ENCODE measurements at regions not wholly inside any gene's neighbourhood (a gene's known extent, or its start where the extent isn't known, plus 50 kb on each side); places are given as distances from the start of the nearest gene placed in this dataset.

- H3K4me3 Mint-ChIP-seq: no peak overlapping the region
- H3K27ac Mint-ChIP-seq: no peak overlapping the region
- H3K27me3 Mint-ChIP-seq: no peaks in the 10 kb centered on the region
- intact Hi-C loops (cut with micrococcal nuclease): no loop called here
- no peaks in the 10 kb centered on the region for H3K4me1 Mint-ChIP-seq (ENCODE audit: low read depth)
- POLR2A ChIA-PET: no interaction called here
- no peaks in the 10 kb centered on the region for H3K36me3 Mint-ChIP-seq
- DNase-seq: no peak
- H3K9me3 Mint-ChIP-seq: peaks cover 6% of the 10 kb centered on the region
- CTCF ChIA-PET: no interaction called here
These were observed 230.4 kb upstream of the ARPP21 start for GRCh38 chr3:35408882-35409281.

GRCh38 chr3:35409991-35410390 lies 229.3 kb upstream of the ARPP21 start:
- Mint-ChIP-seq H3K36me3 (no peaks in the 10 kb centered on the region), H3K9me3 (peaks cover 6% of the 10 kb centered on the region), H3K4me3 (no peak overlapping the region), H3K27ac (no peak overlapping the region), H3K27me3 (no peaks in the 10 kb centered on the region), H3K4me1 (ENCODE audit: low read depth) (no peaks in the 10 kb centered on the region)
- ChIA-PET POLR2A (no interaction called here), CTCF (no interaction called here)
- intact Hi-C loops (cut with micrococcal nuclease): no loop called here
- no peak for DNase-seq

- Mint-ChIP-seq H3K27me3 (no peaks in the 10 kb centered on the region), H3K9me3 (peaks cover 2% of the 10 kb centered on the region), H3K36me3 (no peaks in the 10 kb centered on the region), H3K4me3 (no peak overlapping the region), H3K27ac (no peak overlapping the region), H3K4me1 (ENCODE audit: low read depth) (no peaks in the 10 kb centered on the region)
- intact Hi-C loops (cut with micrococcal nuclease): no loop called here
- POLR2A ChIA-PET: no interaction called here
- CTCF ChIA-PET: no interaction called here
- no peak for DNase-seq
These were observed 225.8 kb upstream of the ARPP21 start for GRCh38 chr3:35413483-35413882.

GRCh38 chr3:35417080-35417479 lies 222.2 kb upstream of the ARPP21 start:
- H3K4me3 Mint-ChIP-seq: no peak overlapping the region
- peaks cover 2% of the 10 kb centered on the region for H3K9me3 Mint-ChIP-seq
- DNase-seq: no peak
- ChIA-PET CTCF (no interaction called here), POLR2A (no interaction called here)
- no peaks in the 10 kb centered on the region for H3K4me1 Mint-ChIP-seq (ENCODE audit: low read depth)
- no peaks in the 10 kb centered on the region for H3K27me3 Mint-ChIP-seq
- intact Hi-C loops (cut with micrococcal nuclease): no loop called here
- H3K27ac Mint-ChIP-seq: no peak overlapping the region
- no peaks in the 10 kb centered on the region for H3K36me3 Mint-ChIP-seq

GRCh38 chr3:35422101-35422500 lies 217.2 kb upstream of the ARPP21 start:
- Mint-ChIP-seq H3K27me3 (no peaks in the 10 kb centered on the region), H3K36me3 (no peaks in the 10 kb centered on the region), H3K9me3 (peaks cover 4% of the 10 kb centered on the region), H3K27ac (no peak overlapping the region), H3K4me1 (ENCODE audit: low read depth) (no peaks in the 10 kb centered on the region), H3K4me3 (no peak overlapping the region)
- intact Hi-C loops (cut with micrococcal nuclease): no loop called here
- DNase-seq: no peak
- CTCF ChIA-PET: no interaction called here
- POLR2A ChIA-PET: no interaction called here

- ChIA-PET POLR2A (no interaction called here), CTCF (no interaction called here)
- no peaks in the 10 kb centered on the region for H3K4me1 Mint-ChIP-seq (ENCODE audit: low read depth)
- H3K27ac Mint-ChIP-seq: no peak overlapping the region
- intact Hi-C loops (cut with micrococcal nuclease): no loop called here
- no peaks in the 10 kb centered on the region for H3K36me3 Mint-ChIP-seq
- peaks cover 7% of the 10 kb centered on the region for H3K9me3 Mint-ChIP-seq
- H3K27me3 Mint-ChIP-seq: no peaks in the 10 kb centered on the region
- no peak for DNase-seq
- no peak overlapping the region for H3K4me3 Mint-ChIP-seq
These were observed 216.3 kb upstream of the ARPP21 start for GRCh38 chr3:35422836-35423601.

GRCh38 chr3:35426366-35426958 lies 212.9 kb upstream of the ARPP21 start:
- Mint-ChIP-seq H3K4me3 (no peak overlapping the region), H3K27me3 (no peaks in the 10 kb centered on the region), H3K9me3 (peaks cover 7% of the 10 kb centered on the region), H3K27ac (no peak overlapping the region), H3K4me1 (ENCODE audit: low read depth) (no peaks in the 10 kb centered on the region), H3K36me3 (no peaks in the 10 kb centered on the region)
- intact Hi-C loops (cut with micrococcal nuclease): no loop called here
- DNase-seq: no peak
- CTCF ChIA-PET: no interaction called here
- POLR2A ChIA-PET: no interaction called here

GRCh38 chr3:35437381-35437780 lies 201.9 kb upstream of the ARPP21 start:
- Mint-ChIP-seq H3K4me1 (ENCODE audit: low read depth) (no peaks in the 10 kb centered on the region), H3K36me3 (no peaks in the 10 kb centered on the region), H3K9me3 (peaks cover 4% of the 10 kb centered on the region), H3K4me3 (no peak overlapping the region), H3K27me3 (no peaks in the 10 kb centered on the region), H3K27ac (no peak overlapping the region)
- no peak for DNase-seq
- intact Hi-C loops (cut with micrococcal nuclease): no loop called here
- POLR2A ChIA-PET: no interaction called here
- CTCF ChIA-PET: no interaction called here

GRCh38 chr3:35438101-35438500 lies 201.2 kb upstream of the ARPP21 start:
- no peaks in the 10 kb centered on the region for H3K27me3 Mint-ChIP-seq
- peaks cover 4% of the 10 kb centered on the region for H3K9me3 Mint-ChIP-seq
- H3K27ac Mint-ChIP-seq: no peak overlapping the region
- intact Hi-C loops (cut with micrococcal nuclease): no loop called here
- ChIA-PET POLR2A (no interaction called here), CTCF (no interaction called here)
- no peaks in the 10 kb centered on the region for H3K36me3 Mint-ChIP-seq
- no peaks in the 10 kb centered on the region for H3K4me1 Mint-ChIP-seq (ENCODE audit: low read depth)
- no peak for DNase-seq
- no peak overlapping the region for H3K4me3 Mint-ChIP-seq

- Mint-ChIP-seq H3K9me3 (peaks cover 8% of the 10 kb centered on the region), H3K4me3 (no peak overlapping the region), H3K27me3 (no peaks in the 10 kb centered on the region), H3K36me3 (no peaks in the 10 kb centered on the region), H3K4me1 (ENCODE audit: low read depth) (no peaks in the 10 kb centered on the region), H3K27ac (no peak overlapping the region)
- POLR2A ChIA-PET: no interaction called here
- intact Hi-C loops (cut with micrococcal nuclease): no loop called here
- no peak for DNase-seq
- CTCF ChIA-PET: no interaction called here
These were observed 199.7 kb upstream of the ARPP21 start for GRCh38 chr3:35439663-35440062.

- peaks cover 6% of the 10 kb centered on the region for H3K9me3 Mint-ChIP-seq
- H3K4me1 Mint-ChIP-seq (ENCODE audit: low read depth): no peaks in the 10 kb centered on the region
- intact Hi-C loops (cut with micrococcal nuclease): no loop called here
- H3K27me3 Mint-ChIP-seq: no peaks in the 10 kb centered on the region
- no peak overlapping the region for H3K4me3 Mint-ChIP-seq
- POLR2A ChIA-PET: no interaction called here
- DNase-seq: no peak
- CTCF ChIA-PET: no interaction called here
- no peak overlapping the region for H3K27ac Mint-ChIP-seq
- H3K36me3 Mint-ChIP-seq: no peaks in the 10 kb centered on the region
These were observed 198.5 kb upstream of the ARPP21 start for GRCh38 chr3:35440826-35441225.

GRCh38 chr3:35446896-35447295 lies 192.4 kb upstream of the ARPP21 start:
- H3K27ac Mint-ChIP-seq: no peak overlapping the region
- H3K4me3 Mint-ChIP-seq: no peak overlapping the region
- CTCF ChIA-PET: no interaction called here
- H3K27me3 Mint-ChIP-seq: no peaks in the 10 kb centered on the region
- no peak for DNase-seq
- POLR2A ChIA-PET: no interaction called here
- no peaks in the 10 kb centered on the region for H3K36me3 Mint-ChIP-seq
- H3K9me3 Mint-ChIP-seq: peaks cover 7% of the 10 kb centered on the region
- intact Hi-C loops (cut with micrococcal nuclease): no loop called here
- H3K4me1 Mint-ChIP-seq (ENCODE audit: low read depth): no peaks in the 10 kb centered on the region

- Mint-ChIP-seq H3K4me1 (ENCODE audit: low read depth) (no peaks in the 10 kb centered on the region), H3K27ac (no peak overlapping the region)
- intact Hi-C loops (cut with micrococcal nuclease): no loop called here
These were observed 191.2 kb upstream of the ARPP21 start for GRCh38 chr3:35448121-35448520.

More at GRCh38 chr3:35448121-35448520, 191.2 kb upstream of the ARPP21 start:
- H3K4me3 Mint-ChIP-seq: no peak overlapping the region
- H3K36me3 Mint-ChIP-seq: no peaks in the 10 kb centered on the region
- no peaks in the 10 kb centered on the region for H3K27me3 Mint-ChIP-seq
- POLR2A ChIA-PET: no interaction called here
- CTCF ChIA-PET: no interaction called here
- H3K9me3 Mint-ChIP-seq: peaks cover 10% of the 10 kb centered on the region
- no peak for DNase-seq

Data from activated CD4-positive, alpha-beta memory T cell treated with anti-CD3 and anti-CD28 coated beads for 36 hours (primary cell).